ENCODE measurements at regions not wholly inside any gene's neighbourhood (a gene's known extent, or its start where the extent isn't known, plus 50 kb on each side); places are given as distances from the start of the nearest gene placed in this dataset.

- CTCF ChIA-PET: no interaction called here
- TF ChIP-seq CTCF (IDR thresholded peaks at IDR 0.05; ENCODE audit: insufficient read depth, low read depth, low read length): no peak
- DNase-seq (ENCODE audit: low read depth): no peak
- Histone ChIP-seq H3K27me3 (ENCODE audit: control insufficient read depth, insufficient read depth, low read length) (no peaks in the 10 kb centered on the region), H3K4me3 (ENCODE audit: low read depth, low read length) (no peak overlapping the region), H3K36me3 (ENCODE audit: control insufficient read depth, insufficient read depth, low read length) (no peaks in the 10 kb centered on the region)
- POLR2A ChIA-PET: no interaction called here
These were observed 982.2 kb downstream of the BRD1 start for GRCh38 chr22:48845356-48845936.

- CTCF ChIA-PET: no interaction called here
- no peak for TF ChIP-seq CTCF (IDR thresholded peaks at IDR 0.05; ENCODE audit: insufficient read depth, low read depth, low read length)
- POLR2A ChIA-PET: no interaction called here
- Histone ChIP-seq H3K4me3 (ENCODE audit: low read depth, low read length) (no peak overlapping the region), H3K27me3 (ENCODE audit: control insufficient read depth, insufficient read depth, low read length) (no peaks in the 10 kb centered on the region), H3K36me3 (ENCODE audit: control insufficient read depth, insufficient read depth, low read length) (no peaks in the 10 kb centered on the region)
- no peak for DNase-seq (ENCODE audit: low read depth)
These were observed 983.5 kb downstream of the BRD1 start for GRCh38 chr22:48844056-48844675.

GRCh38 chr22:48843640-48844039 is 984.0 kb downstream of the BRD1 start:
- CTCF ChIA-PET: no interaction called here
- no peaks in the 10 kb centered on the region for H3K27me3 ChIP-seq (ENCODE audit: control insufficient read depth, insufficient read depth, low read length)
- no peaks in the 10 kb centered on the region for H3K36me3 ChIP-seq (ENCODE audit: control insufficient read depth, insufficient read depth, low read length)
- no peak for TF ChIP-seq CTCF (IDR thresholded peaks at IDR 0.05; ENCODE audit: insufficient read depth, low read depth, low read length)
- H3K4me3 ChIP-seq (ENCODE audit: low read depth, low read length): no peak overlapping the region
- POLR2A ChIA-PET: no interaction called here
- no peak for DNase-seq (ENCODE audit: low read depth)

GRCh38 chr22:48842976-48843375 is 984.7 kb downstream of the BRD1 start:
- TF ChIP-seq CTCF (IDR thresholded peaks at IDR 0.05; ENCODE audit: insufficient read depth, low read depth, low read length): no peak
- ChIA-PET CTCF (no interaction called here), POLR2A (no interaction called here)
- no peak for DNase-seq (ENCODE audit: low read depth)
- Histone ChIP-seq H3K36me3 (ENCODE audit: control insufficient read depth, insufficient read depth, low read length) (no peaks in the 10 kb centered on the region), H3K4me3 (ENCODE audit: low read depth, low read length) (no peak overlapping the region), H3K27me3 (ENCODE audit: control insufficient read depth, insufficient read depth, low read length) (no peaks in the 10 kb centered on the region)

- ChIA-PET POLR2A (no interaction called here), CTCF (no interaction called here)
- H3K36me3 ChIP-seq (ENCODE audit: control insufficient read depth, insufficient read depth, low read length): no peaks in the 10 kb centered on the region
- no peak for DNase-seq (ENCODE audit: low read depth)
- no peak overlapping the region for H3K4me3 ChIP-seq (ENCODE audit: low read depth, low read length)
- TF ChIP-seq CTCF (IDR thresholded peaks at IDR 0.05; ENCODE audit: insufficient read depth, low read depth, low read length): no peak
- H3K27me3 ChIP-seq (ENCODE audit: control insufficient read depth, insufficient read depth, low read length): no peaks in the 10 kb centered on the region
These were observed 985.1 kb downstream of the BRD1 start for GRCh38 chr22:48842583-48842945.

Data from BJ (cell line).